GM19395 (cell line): ENCODE measurements at regions not wholly inside any gene's neighbourhood (a gene's known extent, or its start where the extent isn't known, plus 50 kb on each side); places are given as distances from the start of the nearest gene placed in this dataset.
"Not testable (repeated sequence)": the region's sequence is repeated elsewhere in the genome, so short reads cannot be mapped to it uniquely, and the experiment has no call there.

Experiments used
- ATAC-seq: cut with Tn5 transposase; IDR thresholded peaks from one replicate; pipeline ENCODE4 v1.9.1; 2021; ENCODE audit warnings: mild to moderate bottlenecking, moderate library complexity; ENCODE audit not compliant: unreplicated experiment

- no peak for ATAC-seq
Measured at GRCh38 chr1:172833954-172834353, 175.1 kb downstream of the FASLG start.

DNA sequence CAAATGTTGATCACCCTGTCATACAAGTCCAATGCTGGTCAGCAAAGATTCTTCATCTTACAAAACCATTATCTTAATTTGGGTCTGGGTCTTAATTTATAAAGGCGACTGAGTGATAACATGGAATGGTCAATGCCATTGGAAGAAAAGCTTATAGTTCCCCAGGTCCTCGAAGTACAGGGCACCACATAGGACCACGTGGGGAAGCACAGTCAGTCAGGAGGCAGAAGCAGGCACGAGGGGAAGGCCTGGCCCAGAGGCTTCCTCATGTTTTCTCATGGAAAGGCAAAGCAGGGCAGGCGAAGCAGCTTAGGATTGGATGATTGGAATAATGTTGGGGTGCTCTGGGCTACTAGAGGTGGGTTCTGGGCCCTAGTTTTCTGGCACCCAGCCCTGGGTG is 175.7 kb downstream of the FASLG start:
- no peak for ATAC-seq

GRCh38 chr1:172835834-172836233 is 176.9 kb downstream of the FASLG start:
- ATAC-seq: no peak

DNA sequence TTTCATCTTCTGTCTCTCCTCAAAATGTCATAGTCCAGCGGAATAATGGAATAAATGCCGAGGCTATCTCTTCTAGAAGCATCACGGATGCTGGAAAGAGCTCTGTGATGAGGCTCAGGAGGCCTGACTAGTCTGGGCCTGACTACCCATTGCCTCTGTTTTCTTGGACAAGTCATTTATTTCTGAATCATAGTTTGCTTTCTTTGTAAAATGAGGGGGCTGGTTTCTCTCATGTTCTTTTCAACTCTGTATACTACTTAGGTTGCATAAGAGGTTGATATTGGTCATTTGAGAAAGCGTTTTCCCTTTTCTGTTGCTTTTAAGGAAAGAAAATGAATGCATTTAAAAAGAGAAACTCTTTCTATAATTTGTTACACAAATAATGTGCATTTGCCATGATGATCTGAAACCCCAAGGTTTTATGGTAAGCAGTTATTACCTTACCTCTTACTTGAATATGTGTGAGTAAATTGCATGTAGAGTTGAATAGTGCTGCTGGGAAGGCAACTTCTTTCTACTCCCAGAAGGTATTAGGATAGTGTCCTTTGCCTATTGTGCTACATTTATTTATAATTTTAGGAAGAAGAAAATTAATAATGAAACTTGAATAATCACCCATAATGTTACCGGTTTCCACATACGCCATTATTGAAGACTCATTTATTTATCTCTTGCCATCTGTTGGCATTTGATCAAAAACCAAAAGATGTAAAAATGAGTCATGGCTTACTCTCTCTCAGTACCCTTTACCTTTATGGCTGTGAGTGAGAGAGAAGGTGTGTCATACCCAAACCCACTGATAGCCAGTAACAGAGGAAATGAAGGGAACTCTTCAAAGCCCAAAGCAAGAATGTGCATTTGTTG is 179.1 kb downstream of the FASLG start:
- no peak for ATAC-seq

GRCh38 chr1:172838680-172839313 is 179.9 kb downstream of the FASLG start:
- ATAC-seq: no peak

DNA sequence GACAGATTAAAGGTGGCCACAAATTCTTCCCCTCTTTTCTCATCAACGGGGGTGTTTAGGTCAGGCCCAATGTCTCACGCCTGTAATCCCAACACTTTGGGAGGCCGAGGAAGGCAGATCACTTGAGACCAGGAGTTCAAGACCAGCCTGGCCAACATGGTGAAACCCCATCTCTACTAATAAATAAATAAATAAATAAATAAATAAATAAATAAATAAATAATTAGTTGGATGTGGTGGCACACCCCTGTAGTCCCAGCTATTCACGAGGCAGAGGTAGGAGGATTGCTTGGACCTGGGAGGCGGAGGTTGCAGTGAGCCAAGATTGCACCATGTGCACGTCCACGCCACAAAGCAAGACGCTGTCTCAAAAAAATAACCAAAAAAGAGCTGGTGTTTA is 180.7 kb downstream of the FASLG start:
- ATAC-seq: not testable (repeated sequence)

- no peak for ATAC-seq
Measured at GRCh38 chr1:172843444-172843843, 184.5 kb downstream of the FASLG start.

DNA sequence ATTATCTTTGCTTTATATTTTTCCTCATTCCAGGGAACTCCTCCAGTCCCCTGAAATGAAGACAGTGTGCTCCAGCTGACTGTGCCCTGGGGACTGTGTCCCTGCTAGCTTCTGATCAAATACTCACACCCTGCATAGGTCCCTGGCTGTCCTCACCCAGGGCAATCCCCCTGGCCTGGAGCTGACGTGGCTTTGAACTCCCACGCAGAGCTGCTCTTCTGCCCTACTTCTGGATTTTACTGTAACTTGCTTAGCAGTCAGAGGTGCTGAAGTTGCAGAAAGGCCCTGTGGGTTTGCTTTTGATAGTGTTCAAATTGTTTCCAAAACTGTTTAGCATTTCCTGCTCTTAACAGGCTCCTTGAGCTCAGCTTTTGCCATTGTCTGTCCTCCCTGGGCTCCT is 186.5 kb downstream of the FASLG start:
- no peak for ATAC-seq

GRCh38 chr1:172845865-172846264 is 187.0 kb downstream of the FASLG start:
- ATAC-seq: no peak

- not testable (repeated sequence) for ATAC-seq
Measured at GRCh38 chr1:172847814-172848213, 188.9 kb downstream of the FASLG start.

GRCh38 chr1:172849653-172850052 is 190.8 kb downstream of the FASLG start:
- no peak for ATAC-seq

DNA sequence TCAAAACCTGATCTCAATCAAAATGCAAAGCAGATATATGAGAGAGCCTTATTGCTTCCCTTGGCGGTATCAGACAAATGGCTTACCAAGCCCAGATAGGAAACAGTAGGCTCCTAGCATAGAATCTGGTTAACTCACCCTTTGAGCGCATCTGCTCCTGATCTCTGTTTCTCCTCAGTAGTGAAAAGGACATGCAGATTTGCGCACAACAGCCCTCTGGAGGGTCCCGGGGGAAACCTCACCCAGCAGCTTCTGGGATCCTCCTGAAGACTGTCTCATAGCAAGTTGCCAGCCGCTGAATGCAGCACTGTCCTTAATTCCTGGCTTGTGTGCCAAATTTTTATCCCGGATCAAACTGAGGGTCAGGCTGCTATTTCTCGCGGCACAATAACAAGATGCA is 192.2 kb downstream of the FASLG start:
- ATAC-seq: no peak

DNA sequence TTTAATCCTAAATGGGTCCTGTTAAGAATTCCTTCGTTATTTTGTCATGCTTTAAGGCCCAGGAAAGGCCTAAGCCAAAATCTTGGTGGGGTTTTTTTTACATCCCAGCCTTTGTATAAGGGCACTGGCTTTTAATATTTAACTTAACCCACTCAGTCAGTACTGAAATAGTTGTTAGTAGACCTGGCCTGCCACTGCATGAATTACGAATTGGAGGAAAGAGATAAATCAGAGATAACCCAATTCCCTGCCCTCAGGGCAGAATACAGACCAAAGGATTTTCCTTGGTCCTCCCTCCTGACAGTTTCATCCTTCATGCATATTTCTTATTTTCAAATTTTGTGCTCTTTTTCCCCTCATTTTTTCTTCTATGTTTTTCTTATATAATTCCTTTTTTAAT is 193.0 kb downstream of the FASLG start:
- no peak for ATAC-seq

DNA sequence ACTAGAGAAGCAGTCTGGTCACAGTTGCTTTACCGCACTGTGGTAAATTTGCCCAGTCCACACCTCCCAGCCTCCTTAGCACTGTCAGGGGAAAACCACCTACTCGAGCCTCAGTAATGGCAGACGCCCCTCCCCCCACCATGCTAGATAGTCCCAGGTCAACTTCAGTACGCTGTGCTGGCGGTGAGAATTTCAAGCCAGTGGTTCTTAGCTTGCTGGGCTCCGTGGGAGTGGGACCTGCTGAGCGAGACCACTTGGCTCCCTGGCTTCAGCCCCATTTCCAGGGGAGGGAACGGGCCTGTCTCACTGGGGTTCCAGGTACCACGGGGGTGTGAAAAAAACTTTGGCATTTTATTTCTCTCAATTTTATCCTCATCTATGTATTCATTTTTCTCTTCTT is 194.8 kb downstream of the TNFSF18 start:
- ATAC-seq: not testable (repeated sequence)

DNA sequence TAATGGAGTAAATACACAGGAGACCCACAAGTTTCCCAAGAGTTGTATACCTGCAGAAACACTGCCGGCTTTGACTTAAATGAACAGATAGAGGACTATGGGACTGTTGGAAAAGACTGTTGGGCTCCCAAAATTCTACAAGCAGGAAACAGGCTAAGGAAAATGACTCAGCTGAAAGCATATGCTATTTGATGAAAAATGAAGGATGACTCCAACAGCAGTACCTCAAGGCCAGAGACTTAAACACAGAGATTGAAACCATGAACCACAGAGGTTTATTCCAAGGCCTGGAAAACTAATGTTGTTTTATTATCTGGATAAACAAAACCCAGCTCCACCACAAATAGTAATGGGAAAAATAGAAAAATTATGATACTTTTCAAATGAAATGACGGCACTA is 187.7 kb downstream of the TNFSF18 start:
- ATAC-seq: no peak

- no peak for ATAC-seq
Measured at GRCh38 chr1:172867216-172867818, 183.4 kb downstream of the TNFSF18 start.

DNA sequence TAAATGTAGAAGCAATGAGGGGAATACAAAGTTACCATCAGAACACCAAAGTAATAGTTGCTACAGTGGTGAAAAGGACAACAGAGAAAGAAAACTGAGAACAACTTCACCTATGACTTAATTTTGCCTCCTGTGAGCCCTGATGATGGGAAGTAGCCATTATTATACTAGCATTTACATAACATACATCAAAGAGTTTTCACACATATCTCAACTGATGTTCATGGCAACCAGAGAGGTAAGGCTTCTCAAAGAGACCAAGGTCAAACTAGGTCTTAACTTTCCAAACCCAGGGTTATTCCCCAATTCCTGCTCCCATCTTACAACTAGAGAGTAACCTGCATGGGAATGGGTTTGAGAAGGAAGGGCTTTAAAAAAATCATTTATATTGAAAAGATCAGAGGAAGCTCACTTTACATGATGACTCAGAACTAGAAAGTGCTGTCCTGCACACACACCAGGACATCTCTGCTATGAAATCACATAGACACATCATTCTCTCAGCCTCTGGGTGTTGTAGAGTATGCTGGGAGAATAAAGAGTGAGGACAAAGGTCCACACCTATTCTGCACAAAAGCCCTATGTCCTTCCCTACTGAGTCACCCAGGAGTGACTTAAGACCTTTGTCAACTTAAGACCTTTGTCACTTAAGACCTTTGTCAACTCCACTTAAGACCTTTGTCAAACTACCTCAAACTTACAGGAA is 179.7 kb downstream of the TNFSF18 start:
- ATAC-seq: peak; percentile 58

DNA sequence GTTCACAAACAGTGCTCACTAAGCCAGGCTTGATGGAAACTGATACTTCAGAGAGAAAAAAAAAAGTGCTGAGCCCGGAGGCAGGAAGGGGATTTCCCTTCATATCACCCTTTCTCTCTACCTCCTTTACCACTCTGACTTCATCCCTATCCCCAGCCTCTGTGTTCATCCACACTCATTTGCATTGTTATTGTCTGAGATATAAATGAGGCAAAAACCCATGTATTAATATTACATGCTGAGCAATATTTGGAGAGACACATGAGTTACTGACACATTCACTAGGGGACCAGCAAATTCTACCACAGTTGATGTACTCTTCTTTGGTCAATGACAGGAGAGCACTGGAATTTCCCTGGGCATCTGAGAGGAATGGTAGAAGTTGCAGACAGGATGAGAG is 175.8 kb downstream of the TNFSF18 start:
- ATAC-seq: no peak

- ATAC-seq: no peak
Measured at GRCh38 chr1:172875892-172876291, 174.8 kb downstream of the TNFSF18 start.

DNA sequence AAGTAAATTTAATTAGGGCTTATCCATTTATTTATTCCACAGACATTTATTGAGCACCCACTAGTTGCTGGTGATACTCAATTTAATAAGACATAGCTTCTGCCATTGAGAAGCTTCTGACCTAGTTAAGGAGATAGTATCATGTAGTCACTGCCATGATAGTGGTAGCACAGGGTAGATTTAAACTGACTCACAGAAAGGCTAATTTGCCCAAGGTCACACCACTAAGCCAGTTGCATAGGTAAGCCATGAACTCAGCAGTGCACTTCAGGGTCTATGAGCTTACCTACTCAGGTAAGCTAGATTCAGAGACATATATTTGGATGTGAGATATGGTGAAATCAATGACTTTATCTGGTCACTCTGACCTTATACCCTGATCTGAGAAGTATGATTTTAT is 168.4 kb downstream of the TNFSF18 start:
- no peak for ATAC-seq

DNA sequence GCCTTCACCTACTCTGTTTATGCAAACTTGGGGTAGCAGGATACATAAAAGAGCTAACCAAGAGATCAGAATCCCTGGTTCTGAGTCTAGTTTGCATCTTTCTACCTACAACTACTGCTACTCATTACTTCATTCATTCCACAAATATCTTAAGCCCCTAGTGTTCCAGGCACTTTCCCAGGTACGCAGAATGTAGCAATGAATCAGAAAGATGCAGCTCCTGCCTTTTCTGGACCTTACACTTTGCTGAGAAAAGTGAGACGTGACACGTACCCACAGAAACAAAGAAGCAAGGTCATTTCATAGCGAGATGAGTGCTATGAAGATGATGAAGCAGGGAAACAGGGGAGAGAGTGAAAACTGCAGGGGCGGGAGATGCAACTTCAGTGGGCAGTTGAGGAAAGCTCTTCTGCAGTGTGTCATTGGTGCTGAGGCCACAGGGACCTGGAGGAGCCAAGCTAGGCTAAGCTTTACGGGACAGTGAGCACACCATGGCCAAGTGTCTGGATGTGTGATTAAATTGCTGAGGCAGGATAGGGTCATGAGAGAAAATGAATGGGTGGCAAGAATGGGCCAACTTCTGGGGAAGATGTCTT is 167.9 kb downstream of the TNFSF18 start:
- no peak for ATAC-seq
